GM23338 (cell line): ENCODE measurements at regions not wholly inside any gene's neighbourhood (a gene's known extent, or its start where the extent isn't known, plus 50 kb on each side); places are given as distances from the start of the nearest gene placed in this dataset.

Experiments used
- ATAC-seq: fragments of 200-7000 bp; cut with Tn5 transposase; 3 replicates; pipeline ENCODE4 v1.9.1; 2020
- DNase-seq: peaks from one replicate; pipeline ENCODE4 v3.0.0-alpha.2; 2015; ENCODE audit warnings: low spot score
- H2AFZ ChIP-seq: fragments of 200-600 bp; sonication (generic); 2 replicates; pipeline ENCODE4 v1.8.0; 2016; ENCODE audit warnings: antibody characterized with exemption, mild to moderate bottlenecking, moderate library complexity
- H3F3A ChIP-seq: fragments of 200-600 bp; sonication (generic); replicated peaks from 2 replicates; pipeline ENCODE4 v1.8.0; 2017; ENCODE audit warnings: antibody characterized with exemption, mixed run types, low read depth
- H3K27ac ChIP-seq: fragments of 200-600 bp; sonication (generic); 2 replicates; pipeline ENCODE4 v1.6.1; 2016; ENCODE audit warnings: low read depth
- H3K27me3 ChIP-seq: fragments of 200-600 bp; sonication (generic); 2 replicates; pipeline ENCODE4 v1.8.0; 2016; ENCODE audit warnings: mild to moderate bottlenecking, mixed run types, moderate library complexity; ENCODE audit not compliant: insufficient read depth
- H3K36me3 ChIP-seq: fragments of 200-600 bp; sonication (generic); 2 replicates; pipeline ENCODE4 v1.8.0; 2016; ENCODE audit warnings: mild to moderate bottlenecking; ENCODE audit not compliant: insufficient read depth
- H3K4me1 ChIP-seq: fragments of 200-600 bp; sonication (generic); 2 replicates; pipeline ENCODE4 v1.8.0; 2016; ENCODE audit warnings: mild to moderate bottlenecking, moderate library complexity; ENCODE audit not compliant: insufficient read depth
- H3K4me2 ChIP-seq: fragments of 200-600 bp; sonication (generic); 2 replicates; pipeline ENCODE4 v1.7.1; 2017; ENCODE audit warnings: mixed run types
- H3K4me3 ChIP-seq: fragments of 200-600 bp; sonication (generic); 2 replicates; pipeline ENCODE4 v1.6.1; 2016; ENCODE audit warnings: mixed run types
- H3K79me2 ChIP-seq: fragments of 200-600 bp; sonication (generic); replicated peaks from 2 replicates; pipeline ENCODE4 v1.8.0; 2017; ENCODE audit warnings: mild to moderate bottlenecking; ENCODE audit not compliant: insufficient read depth
- H3K9me2 ChIP-seq: fragments of 200-600 bp; sonication (generic); 2 replicates; pipeline ENCODE4 v1.8.0; 2017; ENCODE audit not compliant: insufficient read depth
- H4K20me1 ChIP-seq: fragments of 200-600 bp; sonication (generic); replicated peaks from 2 replicates; pipeline ENCODE4 v1.8.0; 2017; ENCODE audit warnings: mild to moderate bottlenecking; ENCODE audit not compliant: insufficient read depth
- H3K27ac Mint-ChIP-seq: 2 replicates; pipeline ENCODE4 v1.8.0; 2020; ENCODE audit warnings: inconsistent platforms, mild to moderate bottlenecking, moderate library complexity, mixed read lengths
- H3K27me3 Mint-ChIP-seq: 3 replicates; pipeline ENCODE4 v1.8.0; 2022; ENCODE audit warnings: low read depth, mild to moderate bottlenecking, moderate library complexity, mixed read lengths, inconsistent platforms; ENCODE audit not compliant: insufficient read depth, poor library complexity
- H3K36me3 Mint-ChIP-seq: 3 replicates; pipeline ENCODE4 v1.8.0; 2021; ENCODE audit warnings: low read depth, mild to moderate bottlenecking, inconsistent platforms, moderate library complexity, mixed read lengths
- H3K4me1 Mint-ChIP-seq: 3 replicates; pipeline ENCODE4 v1.8.0; 2020; ENCODE audit warnings: mild to moderate bottlenecking, inconsistent platforms, mixed read lengths
- H3K4me3 Mint-ChIP-seq: 3 replicates; pipeline ENCODE4 v1.8.0; 2021; ENCODE audit warnings: moderate library complexity, mild to moderate bottlenecking, inconsistent platforms, mixed read lengths
- H3K9me3 Mint-ChIP-seq: 3 replicates; pipeline ENCODE4 v1.8.0; 2020; ENCODE audit warnings: moderate library complexity, mild to moderate bottlenecking, inconsistent platforms, mixed read lengths
- EZH2 ChIP-seq: fragments of 200-600 bp; sonication (generic); IDR thresholded peaks from one replicate; pipeline ENCODE4 v1.8.0; 2017; ENCODE audit warnings: antibody characterized with exemption, mild to moderate bottlenecking, low read depth; ENCODE audit not compliant: unreplicated experiment
- EZH2phosphoT487 ChIP-seq: fragments of 200-600 bp; sonication (generic); IDR thresholded peaks from one replicate; pipeline ENCODE4 v1.8.1; 2018; ENCODE audit warnings: antibody characterized with exemption; ENCODE audit not compliant: unreplicated experiment
- JUNB ChIP-seq: IDR thresholded peaks from one replicate; pipeline ENCODE4 v1.6.1; 2016; ENCODE audit warnings: antibody characterized with exemption; ENCODE audit not compliant: unreplicated experiment
- NANOG ChIP-seq: IDR thresholded peaks from 2 replicates; pipeline ENCODE4 v1.6.1; 2016; ENCODE audit warnings: antibody characterized with exemption, borderline replicate concordance
- POLR2AphosphoS5 ChIP-seq: IDR thresholded peaks from 2 replicates; pipeline ENCODE4 v1.6.1; 2016; ENCODE audit warnings: antibody characterized with exemption, low read depth
- STAT1 ChIP-seq: IDR thresholded peaks from one replicate; pipeline ENCODE4 v1.6.1; 2016; ENCODE audit warnings: antibody characterized with exemption; ENCODE audit not compliant: unreplicated experiment
- ZNF114 ChIP-seq: fragments of 250-450 bp; sonication (Bioruptor Pico); IDR thresholded peaks from 2 replicates; pipeline ENCODE4 v1.5.0; 2020; ENCODE audit warnings: mild to moderate bottlenecking, moderate library complexity
- ZNF331 ChIP-seq: fragments of 250-450 bp; sonication (Bioruptor Pico); IDR thresholded peaks from 2 replicates; pipeline ENCODE4 v1.5.0; 2020; ENCODE audit warnings: low read depth, mild to moderate bottlenecking, moderate library complexity
- TF ChIP-seq, protein P1 (sequence below): fragments of 250-450 bp; sonication (Bioruptor Pico); IDR thresholded peaks from 2 replicates; pipeline ENCODE4 v1.5.0; 2020; ENCODE audit warnings: mild to moderate bottlenecking, moderate library complexity
- TF ChIP-seq, protein P2 (sequence below), 2 experiments: fragments of 200-600 bp in 1 of 2; sonication (generic) in 1 of 2; conservative IDR thresholded peaks; 2 replicates each; pipeline versions ENCODE4 v1.5.1 to v1.6.1; 2016 to 2017; ENCODE audit warnings: antibody characterized with exemption in 2 of 2, low read depth in 2 of 2, mild to moderate bottlenecking in 2 of 2, moderate library complexity in 1 of 2
- TF ChIP-seq, protein P3 (sequence below): IDR thresholded peaks from one replicate; pipeline ENCODE4 v1.6.1; 2018; ENCODE audit warnings: antibody characterized with exemption; ENCODE audit not compliant: unreplicated experiment
- TF ChIP-seq, protein P4 (sequence below): IDR thresholded peaks from 2 replicates; pipeline ENCODE4 v1.6.1; 2016; ENCODE audit warnings: antibody characterized with exemption

DNA sequence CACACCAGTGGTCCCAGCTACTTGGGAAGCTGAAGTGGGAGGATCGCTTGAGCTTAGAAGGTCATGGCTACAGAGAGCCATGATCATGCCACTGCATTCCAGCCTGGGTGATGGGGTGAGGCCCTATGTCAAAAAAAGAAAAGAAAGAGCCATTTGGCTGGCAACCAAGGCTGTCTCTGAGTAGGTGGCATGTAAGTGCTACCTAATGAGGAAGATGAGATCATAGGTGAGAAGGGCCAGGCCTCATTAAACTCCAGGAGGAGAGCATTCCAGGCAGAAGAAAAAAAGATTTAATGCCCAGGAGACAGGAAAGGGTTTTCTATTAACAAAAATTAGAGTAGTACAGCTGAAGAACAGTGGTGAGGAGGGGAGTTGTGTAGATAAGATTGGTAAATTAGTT, 103.4 kb upstream of the ZNF678 start (continued):
- TF ChIP-seq, protein P1, sequence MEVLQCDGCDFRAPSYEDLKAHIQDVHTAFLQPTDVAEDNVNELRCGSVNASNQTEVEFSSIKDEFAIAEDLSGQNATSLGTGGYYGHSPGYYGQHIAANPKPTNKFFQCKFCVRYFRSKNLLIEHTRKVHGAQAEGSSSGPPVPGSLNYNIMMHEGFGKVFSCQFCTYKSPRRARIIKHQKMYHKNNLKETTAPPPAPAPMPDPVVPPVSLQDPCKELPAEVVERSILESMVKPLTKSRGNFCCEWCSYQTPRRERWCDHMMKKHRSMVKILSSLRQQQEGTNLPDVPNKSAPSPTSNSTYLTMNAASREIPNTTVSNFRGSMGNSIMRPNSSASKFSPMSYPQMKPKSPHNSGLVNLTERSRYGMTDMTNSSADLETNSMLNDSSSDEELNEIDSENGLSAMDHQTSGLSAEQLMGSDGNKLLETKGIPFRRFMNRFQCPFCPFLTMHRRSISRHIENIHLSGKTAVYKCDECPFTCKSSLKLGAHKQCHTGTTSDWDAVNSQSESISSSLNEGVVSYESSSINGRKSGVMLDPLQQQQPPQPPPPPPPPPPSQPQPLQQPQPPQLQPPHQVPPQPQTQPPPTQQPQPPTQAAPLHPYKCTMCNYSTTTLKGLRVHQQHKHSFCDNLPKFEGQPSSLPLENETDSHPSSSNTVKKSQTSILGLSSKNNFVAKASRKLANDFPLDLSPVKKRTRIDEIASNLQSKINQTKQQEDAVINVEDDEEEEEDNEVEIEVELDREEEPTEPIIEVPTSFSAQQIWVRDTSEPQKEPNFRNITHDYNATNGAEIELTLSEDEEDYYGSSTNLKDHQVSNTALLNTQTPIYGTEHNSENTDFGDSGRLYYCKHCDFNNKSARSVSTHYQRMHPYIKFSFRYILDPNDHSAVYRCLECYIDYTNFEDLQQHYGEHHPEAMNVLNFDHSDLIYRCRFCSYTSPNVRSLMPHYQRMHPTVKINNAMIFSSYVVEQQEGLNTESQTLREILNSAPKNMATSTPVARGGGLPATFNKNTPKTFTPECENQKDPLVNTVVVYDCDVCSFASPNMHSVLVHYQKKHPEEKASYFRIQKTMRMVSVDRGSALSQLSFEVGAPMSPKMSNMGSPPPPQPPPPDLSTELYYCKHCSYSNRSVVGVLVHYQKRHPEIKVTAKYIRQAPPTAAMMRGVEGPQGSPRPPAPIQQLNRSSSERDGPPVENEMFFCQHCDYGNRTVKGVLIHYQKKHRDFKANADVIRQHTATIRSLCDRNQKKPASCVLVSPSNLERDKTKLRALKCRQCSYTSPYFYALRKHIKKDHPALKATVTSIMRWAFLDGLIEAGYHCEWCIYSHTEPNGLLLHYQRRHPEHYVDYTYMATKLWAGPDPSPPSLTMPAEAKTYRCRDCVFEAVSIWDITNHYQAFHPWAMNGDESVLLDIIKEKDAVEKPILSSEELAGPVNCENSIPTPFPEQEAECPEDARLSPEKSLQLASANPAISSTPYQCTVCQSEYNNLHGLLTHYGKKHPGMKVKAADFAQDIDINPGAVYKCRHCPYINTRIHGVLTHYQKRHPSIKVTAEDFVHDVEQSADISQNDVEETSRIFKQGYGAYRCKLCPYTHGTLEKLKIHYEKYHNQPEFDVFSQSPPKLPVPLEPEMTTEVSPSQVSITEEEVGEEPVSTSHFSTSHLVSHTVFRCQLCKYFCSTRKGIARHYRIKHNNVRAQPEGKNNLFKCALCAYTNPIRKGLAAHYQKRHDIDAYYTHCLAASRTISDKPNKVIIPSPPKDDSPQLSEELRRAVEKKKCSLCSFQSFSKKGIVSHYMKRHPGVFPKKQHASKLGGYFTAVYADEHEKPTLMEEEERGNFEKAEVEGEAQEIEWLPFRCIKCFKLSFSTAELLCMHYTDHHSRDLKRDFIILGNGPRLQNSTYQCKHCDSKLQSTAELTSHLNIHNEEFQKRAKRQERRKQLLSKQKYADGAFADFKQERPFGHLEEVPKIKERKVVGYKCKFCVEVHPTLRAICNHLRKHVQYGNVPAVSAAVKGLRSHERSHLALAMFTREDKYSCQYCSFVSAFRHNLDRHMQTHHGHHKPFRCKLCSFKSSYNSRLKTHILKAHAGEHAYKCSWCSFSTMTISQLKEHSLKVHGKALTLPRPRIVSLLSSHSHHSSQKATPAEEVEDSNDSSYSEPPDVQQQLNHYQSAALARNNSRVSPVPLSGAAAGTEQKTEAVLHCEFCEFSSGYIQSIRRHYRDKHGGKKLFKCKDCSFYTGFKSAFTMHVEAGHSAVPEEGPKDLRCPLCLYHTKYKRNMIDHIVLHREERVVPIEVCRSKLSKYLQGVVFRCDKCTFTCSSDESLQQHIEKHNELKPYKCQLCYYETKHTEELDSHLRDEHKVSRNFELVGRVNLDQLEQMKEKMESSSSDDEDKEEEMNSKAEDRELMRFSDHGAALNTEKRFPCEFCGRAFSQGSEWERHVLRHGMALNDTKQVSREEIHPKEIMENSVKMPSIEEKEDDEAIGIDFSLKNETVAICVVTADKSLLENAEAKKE (CRISPR knock-in tag), result no peak
- no peak for TF ChIP-seq POLR2AphosphoS5
- TF ChIP-seq NANOG, result no peak
- no peak for TF ChIP-seq ZNF331 (CRISPR knock-in tag)
- TF ChIP-seq, protein P2, sequence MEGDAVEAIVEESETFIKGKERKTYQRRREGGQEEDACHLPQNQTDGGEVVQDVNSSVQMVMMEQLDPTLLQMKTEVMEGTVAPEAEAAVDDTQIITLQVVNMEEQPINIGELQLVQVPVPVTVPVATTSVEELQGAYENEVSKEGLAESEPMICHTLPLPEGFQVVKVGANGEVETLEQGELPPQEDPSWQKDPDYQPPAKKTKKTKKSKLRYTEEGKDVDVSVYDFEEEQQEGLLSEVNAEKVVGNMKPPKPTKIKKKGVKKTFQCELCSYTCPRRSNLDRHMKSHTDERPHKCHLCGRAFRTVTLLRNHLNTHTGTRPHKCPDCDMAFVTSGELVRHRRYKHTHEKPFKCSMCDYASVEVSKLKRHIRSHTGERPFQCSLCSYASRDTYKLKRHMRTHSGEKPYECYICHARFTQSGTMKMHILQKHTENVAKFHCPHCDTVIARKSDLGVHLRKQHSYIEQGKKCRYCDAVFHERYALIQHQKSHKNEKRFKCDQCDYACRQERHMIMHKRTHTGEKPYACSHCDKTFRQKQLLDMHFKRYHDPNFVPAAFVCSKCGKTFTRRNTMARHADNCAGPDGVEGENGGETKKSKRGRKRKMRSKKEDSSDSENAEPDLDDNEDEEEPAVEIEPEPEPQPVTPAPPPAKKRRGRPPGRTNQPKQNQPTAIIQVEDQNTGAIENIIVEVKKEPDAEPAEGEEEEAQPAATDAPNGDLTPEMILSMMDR (conservative IDR thresholded peaks at IDR 0.05; ENCODE audit: low read depth in 2 of 2), result no peak
- no peak for TF ChIP-seq ZNF114 (CRISPR knock-in tag)
- no peak for TF ChIP-seq EZH2phosphoT487

DNA sequence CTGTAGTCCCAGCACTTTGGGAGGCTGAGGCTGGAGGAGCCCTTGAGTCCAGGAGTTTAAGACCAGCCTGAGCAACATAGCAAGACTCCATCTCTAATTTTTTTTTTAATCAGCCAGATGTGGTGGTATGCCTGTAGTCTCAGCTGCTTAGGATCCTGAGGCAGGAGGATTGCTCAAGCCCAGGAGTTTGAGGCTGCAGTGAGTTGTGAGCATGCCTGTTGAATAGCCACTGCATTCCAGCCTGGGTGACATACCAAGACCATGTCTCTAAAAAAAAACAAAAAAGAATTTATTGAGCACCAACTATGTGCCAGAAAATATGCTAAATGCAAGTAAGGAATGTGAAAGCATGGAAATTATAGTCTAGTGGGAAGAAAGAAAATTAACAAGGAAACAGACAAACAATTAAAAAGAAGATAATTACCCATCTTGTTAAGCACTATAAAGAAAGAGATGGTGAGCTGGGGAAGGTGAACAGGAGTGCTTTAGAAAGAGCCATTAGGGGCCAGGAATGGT, 104.0 kb upstream of the ZNF678 start:
- Histone ChIP-seq H4K20me1 (no peaks in the 10 kb centered on the region), H3F3A (no peaks in the 10 kb centered on the region), H3K27me3 (no peaks in the 10 kb centered on the region), H3K27ac (no peak overlapping the region), H3K9me2 (no peaks in the 10 kb centered on the region), H2AFZ (no peak overlapping the region), H3K4me3 (no peak overlapping the region), H3K36me3 (no peaks in the 10 kb centered on the region), H3K79me2 (no peaks in the 10 kb centered on the region), H3K4me2 (no peak overlapping the region), H3K4me1 (no peaks in the 10 kb centered on the region)
- DNase-seq (no peak), ATAC-seq (no peak)
- Mint-ChIP-seq H3K27me3 (no peaks in the 10 kb centered on the region), H3K4me1 (peaks cover 4% of the 10 kb centered on the region; the same call in 1 of the 3 replicates), H3K27ac (no peak overlapping the region), H3K4me3 (no peak overlapping the region), H3K36me3 (no peaks in the 10 kb centered on the region), H3K9me3 (no peaks in the 10 kb centered on the region)
- TF ChIP-seq JUNB (no peak), POLR2AphosphoS5 (no peak), STAT1 (no peak), ZNF331 (CRISPR knock-in tag) (no peak), EZH2phosphoT487 (no peak), EZH2 (no peak), NANOG (no peak), ZNF114 (CRISPR knock-in tag) (no peak)
- TF ChIP-seq, protein P3, sequence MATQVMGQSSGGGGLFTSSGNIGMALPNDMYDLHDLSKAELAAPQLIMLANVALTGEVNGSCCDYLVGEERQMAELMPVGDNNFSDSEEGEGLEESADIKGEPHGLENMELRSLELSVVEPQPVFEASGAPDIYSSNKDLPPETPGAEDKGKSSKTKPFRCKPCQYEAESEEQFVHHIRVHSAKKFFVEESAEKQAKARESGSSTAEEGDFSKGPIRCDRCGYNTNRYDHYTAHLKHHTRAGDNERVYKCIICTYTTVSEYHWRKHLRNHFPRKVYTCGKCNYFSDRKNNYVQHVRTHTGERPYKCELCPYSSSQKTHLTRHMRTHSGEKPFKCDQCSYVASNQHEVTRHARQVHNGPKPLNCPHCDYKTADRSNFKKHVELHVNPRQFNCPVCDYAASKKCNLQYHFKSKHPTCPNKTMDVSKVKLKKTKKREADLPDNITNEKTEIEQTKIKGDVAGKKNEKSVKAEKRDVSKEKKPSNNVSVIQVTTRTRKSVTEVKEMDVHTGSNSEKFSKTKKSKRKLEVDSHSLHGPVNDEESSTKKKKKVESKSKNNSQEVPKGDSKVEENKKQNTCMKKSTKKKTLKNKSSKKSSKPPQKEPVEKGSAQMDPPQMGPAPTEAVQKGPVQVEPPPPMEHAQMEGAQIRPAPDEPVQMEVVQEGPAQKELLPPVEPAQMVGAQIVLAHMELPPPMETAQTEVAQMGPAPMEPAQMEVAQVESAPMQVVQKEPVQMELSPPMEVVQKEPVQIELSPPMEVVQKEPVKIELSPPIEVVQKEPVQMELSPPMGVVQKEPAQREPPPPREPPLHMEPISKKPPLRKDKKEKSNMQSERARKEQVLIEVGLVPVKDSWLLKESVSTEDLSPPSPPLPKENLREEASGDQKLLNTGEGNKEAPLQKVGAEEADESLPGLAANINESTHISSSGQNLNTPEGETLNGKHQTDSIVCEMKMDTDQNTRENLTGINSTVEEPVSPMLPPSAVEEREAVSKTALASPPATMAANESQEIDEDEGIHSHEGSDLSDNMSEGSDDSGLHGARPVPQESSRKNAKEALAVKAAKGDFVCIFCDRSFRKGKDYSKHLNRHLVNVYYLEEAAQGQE, result no peak
- TF ChIP-seq, protein P4, sequence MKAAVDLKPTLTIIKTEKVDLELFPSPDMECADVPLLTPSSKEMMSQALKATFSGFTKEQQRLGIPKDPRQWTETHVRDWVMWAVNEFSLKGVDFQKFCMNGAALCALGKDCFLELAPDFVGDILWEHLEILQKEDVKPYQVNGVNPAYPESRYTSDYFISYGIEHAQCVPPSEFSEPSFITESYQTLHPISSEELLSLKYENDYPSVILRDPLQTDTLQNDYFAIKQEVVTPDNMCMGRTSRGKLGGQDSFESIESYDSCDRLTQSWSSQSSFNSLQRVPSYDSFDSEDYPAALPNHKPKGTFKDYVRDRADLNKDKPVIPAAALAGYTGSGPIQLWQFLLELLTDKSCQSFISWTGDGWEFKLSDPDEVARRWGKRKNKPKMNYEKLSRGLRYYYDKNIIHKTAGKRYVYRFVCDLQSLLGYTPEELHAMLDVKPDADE, result no peak
